ENCODE measurements at regions not wholly inside any gene's neighbourhood (a gene's known extent, or its start where the extent isn't known, plus 50 kb on each side); places are given as distances from the start of the nearest gene placed in this dataset.

- TF ChIP-seq CTCF (conservative IDR thresholded peaks at IDR 0.05; ENCODE audit: low read depth, low read length) (no peak), EZH2phosphoT487 (IDR thresholded peaks at IDR 0.05; ENCODE audit: borderline replicate concordance, low read length) (no peak), EZH2 (IDR thresholded peaks at IDR 0.05; ENCODE audit: low read length, unreplicated experiment) (no peak)
- POLR2A ChIA-PET (ENCODE audit: unreplicated experiment): no interaction called here
- Histone ChIP-seq H3K9me2 (replicated peaks; ENCODE audit: low read length) (no peaks in the 10 kb centered on the region), H3K27me3 (ENCODE audit: low read length) (peaks cover 8% of the 10 kb centered on the region), H3K79me2 (ENCODE audit: low read length) (no peaks in the 10 kb centered on the region), H3F3A (ENCODE audit: low read length, unreplicated experiment) (no peaks in the 10 kb centered on the region), H3K27ac (ENCODE audit: low read length) (no peak overlapping the region), H3K4me3 (ENCODE audit: low read length) (no peak overlapping the region), H4K20me1 (ENCODE audit: low read length) (no peaks in the 10 kb centered on the region), H3K36me3 (ENCODE audit: low read depth, low read length) (no peaks in the 10 kb centered on the region), H3K4me2 (ENCODE audit: low read length) (no peak overlapping the region), H3K4me1 (ENCODE audit: insufficient read depth, low read length) (no peaks in the 10 kb centered on the region), H2AFZ (ENCODE audit: low read length) (no peak overlapping the region), H3K9ac (ENCODE audit: low read length) (no peak overlapping the region), H3K9me3 (ENCODE audit: low read length) (no peaks in the 10 kb centered on the region)
- no TSS peak for BruUV-seq (replicated peaks)
- ATAC-seq (no peak), DNase-seq (no peak)
- CTCF ChIA-PET: no interaction called here
- intact Hi-C loops (cut with micrococcal nuclease): no loop called here
These were observed 126.3 kb upstream of the TACR1 start for GRCh38 chr2:75325594-75325993.

- no peak overlapping the region for H3K4me3 ChIP-seq (ENCODE audit: low read length)
- H3K79me2 ChIP-seq (ENCODE audit: low read length): no peaks in the 10 kb centered on the region
- H3K9ac ChIP-seq (ENCODE audit: low read length): no peak overlapping the region
- ATAC-seq (no peak), DNase-seq (no peak)
- CTCF ChIA-PET: no interaction called here
- no peaks in the 10 kb centered on the region for H3K9me2 ChIP-seq (replicated peaks; ENCODE audit: low read length)
- no peaks in the 10 kb centered on the region for H4K20me1 ChIP-seq (ENCODE audit: low read length)
- no peak for TF ChIP-seq CTCF (conservative IDR thresholded peaks at IDR 0.05; ENCODE audit: low read depth, low read length)
- no peak for TF ChIP-seq EZH2phosphoT487 (IDR thresholded peaks at IDR 0.05; ENCODE audit: borderline replicate concordance, low read length)
- TF ChIP-seq EZH2 (IDR thresholded peaks at IDR 0.05; ENCODE audit: low read length, unreplicated experiment): no peak
- H3K36me3 ChIP-seq (ENCODE audit: low read depth, low read length): no peaks in the 10 kb centered on the region
- BruUV-seq (replicated peaks): no TSS peak
- H3K27ac ChIP-seq (ENCODE audit: low read length): no peak overlapping the region
- H2AFZ ChIP-seq (ENCODE audit: low read length): no peak overlapping the region
- H3F3A ChIP-seq (ENCODE audit: low read length, unreplicated experiment): no peaks in the 10 kb centered on the region
- no peaks in the 10 kb centered on the region for H3K4me1 ChIP-seq (ENCODE audit: insufficient read depth, low read length)
- POLR2A ChIA-PET (ENCODE audit: unreplicated experiment): no interaction called here
- H3K4me2 ChIP-seq (ENCODE audit: low read length): no peak overlapping the region
- peaks cover 8% of the 10 kb centered on the region for H3K27me3 ChIP-seq (ENCODE audit: low read length)
- no peaks in the 10 kb centered on the region for H3K9me3 ChIP-seq (ENCODE audit: low read length)
- intact Hi-C loops (cut with micrococcal nuclease): no loop called here
These were observed 125.6 kb upstream of the TACR1 start for GRCh38 chr2:75324861-75325284.

- H3K9me2 ChIP-seq (replicated peaks; ENCODE audit: low read length): no peaks in the 10 kb centered on the region
- no peak overlapping the region for H3K9ac ChIP-seq (ENCODE audit: low read length)
- ChIA-PET CTCF (no interaction called here), POLR2A (ENCODE audit: unreplicated experiment) (no interaction called here)
- H3K4me2 ChIP-seq (ENCODE audit: low read length): no peak overlapping the region
- H3K79me2 ChIP-seq (ENCODE audit: low read length): no peaks in the 10 kb centered on the region
- no peaks in the 10 kb centered on the region for H3K36me3 ChIP-seq (ENCODE audit: low read depth, low read length)
- no peaks in the 10 kb centered on the region for H4K20me1 ChIP-seq (ENCODE audit: low read length)
- H2AFZ ChIP-seq (ENCODE audit: low read length): no peak overlapping the region
- BruUV-seq (replicated peaks): no TSS peak
- TF ChIP-seq EZH2 (IDR thresholded peaks at IDR 0.05; ENCODE audit: low read length, unreplicated experiment) (no peak), EZH2phosphoT487 (IDR thresholded peaks at IDR 0.05; ENCODE audit: borderline replicate concordance, low read length) (no peak), CTCF (conservative IDR thresholded peaks at IDR 0.05; ENCODE audit: low read depth, low read length) (no peak)
- H3K4me1 ChIP-seq (ENCODE audit: insufficient read depth, low read length): no peaks in the 10 kb centered on the region
- no peak overlapping the region for H3K27ac ChIP-seq (ENCODE audit: low read length)
- DNase-seq (no peak), ATAC-seq (no peak)
- no peaks in the 10 kb centered on the region for H3K9me3 ChIP-seq (ENCODE audit: low read length)
- peaks cover 8% of the 10 kb centered on the region for H3K27me3 ChIP-seq (ENCODE audit: low read length)
- intact Hi-C loops (cut with micrococcal nuclease): no loop called here
- no peaks in the 10 kb centered on the region for H3F3A ChIP-seq (ENCODE audit: low read length, unreplicated experiment)
- H3K4me3 ChIP-seq (ENCODE audit: low read length): no peak overlapping the region
These were observed 124.8 kb upstream of the TACR1 start for GRCh38 chr2:75324141-75324540.
